ENCODE measurements at regions not wholly inside any gene's neighbourhood (a gene's known extent, or its start where the extent isn't known, plus 50 kb on each side); places are given as distances from the start of the nearest gene placed in this dataset.
"Not testable (repeated sequence)": the region's sequence is repeated elsewhere in the genome, so short reads cannot be mapped to it uniquely, and the experiment has no call there.

- no peak for DNase-seq (ENCODE audit: low read depth)
Measured at GRCh38 chr5:21613971-21614488, 1239.1 kb downstream of the CDH12 start.

GRCh38 chr5:21603796-21604195 is 1249.3 kb downstream of the CDH12 start:
- no peak for DNase-seq (ENCODE audit: low read depth)

- no peak for DNase-seq (ENCODE audit: low read depth)
Measured at GRCh38 chr5:21594566-21594965, 1258.6 kb downstream of the CDH12 start.

- no peak for DNase-seq (ENCODE audit: low read depth)
Measured at GRCh38 chr5:21593261-21593660, 1259.9 kb downstream of the CDH12 start.

GRCh38 chr5:21581508-21581907 is 1271.6 kb downstream of the CDH12 start:
- DNase-seq (ENCODE audit: low read depth): no peak

- DNase-seq (ENCODE audit: low read depth): no peak
Measured at GRCh38 chr5:21574961-21575360, 1278.2 kb downstream of the CDH12 start.

GRCh38 chr5:21574438-21574837 is 1278.7 kb downstream of the CDH12 start:
- no peak for DNase-seq (ENCODE audit: low read depth)

GRCh38 chr5:21573416-21574314 is 1279.5 kb downstream of the CDH12 start:
- peak; percentile 11 for DNase-seq (ENCODE audit: low read depth)

GRCh38 chr5:21571196-21571595 is 1281.9 kb downstream of the CDH12 start:
- DNase-seq (ENCODE audit: low read depth): not testable (repeated sequence)

- DNase-seq (ENCODE audit: low read depth): peak; percentile 45
Measured at GRCh38 chr5:21559109-21559508, 1294.0 kb downstream of the CDH12 start.

- not testable (repeated sequence) for DNase-seq (ENCODE audit: low read depth)
Measured at GRCh38 chr5:21552263-21552662, 1300.9 kb downstream of the CDH12 start.

GRCh38 chr5:21550916-21551315 is 1302.2 kb downstream of the CDH12 start:
- not testable (repeated sequence) for DNase-seq (ENCODE audit: low read depth)

- not testable (repeated sequence) for DNase-seq (ENCODE audit: low read depth)
Measured at GRCh38 chr5:21547656-21548055, 1305.5 kb downstream of the CDH12 start.

GRCh38 chr5:21535114-21535513 is 1318.0 kb downstream of the CDH12 start:
- DNase-seq (ENCODE audit: low read depth): not testable (repeated sequence)

GRCh38 chr5:21521157-21521556 is 1332.0 kb downstream of the CDH12 start:
- DNase-seq (ENCODE audit: low read depth): not testable (repeated sequence)

- DNase-seq (ENCODE audit: low read depth): not testable (repeated sequence)
Measured at GRCh38 chr5:21496926-21497325, 1356.2 kb downstream of the CDH12 start.

- not testable (repeated sequence) for DNase-seq (ENCODE audit: low read depth)
Measured at GRCh38 chr5:21496056-21496455, 1357.1 kb downstream of the CDH12 start.

- not testable (repeated sequence) for DNase-seq (ENCODE audit: low read depth)
Measured at GRCh38 chr5:21495235-21495634, 1357.9 kb downstream of the CDH12 start.

- DNase-seq (ENCODE audit: low read depth): not testable (repeated sequence)
Measured at GRCh38 chr5:21494033-21494432, 1359.1 kb downstream of the CDH12 start.

- not testable (repeated sequence) for DNase-seq (ENCODE audit: low read depth)
Measured at GRCh38 chr5:21491182-21491581, 1362.0 kb downstream of the CDH12 start.

- DNase-seq (ENCODE audit: low read depth): not testable (repeated sequence)
Measured at GRCh38 chr5:21488828-21489227, 1364.3 kb downstream of the CDH12 start.

- DNase-seq (ENCODE audit: low read depth): not testable (repeated sequence)
Measured at GRCh38 chr5:21485458-21486000, 1367.6 kb downstream of the CDH12 start.

- DNase-seq (ENCODE audit: low read depth): not testable (repeated sequence)
Measured at GRCh38 chr5:21484498-21484889, 1368.7 kb downstream of the CDH12 start.
